VCaP (cell line): ENCODE measurements at regions not wholly inside any gene's neighbourhood (a gene's known extent, or its start where the extent isn't known, plus 50 kb on each side); places are given as distances from the start of the nearest gene placed in this dataset.
"Not testable (repeated sequence)": the region's sequence is repeated elsewhere in the genome, so short reads cannot be mapped to it uniquely, and the experiment has no call there.

Experiments used
- H3K27ac ChIP-seq: fragments of 450-650 bp; 2 replicates; pipeline ENCODE4 v1.5.1; 2017
- TF ChIP-seq, protein P1 (sequence below): fragments of 450-650 bp; conservative IDR thresholded peaks from 2 replicates; pipeline ENCODE4 v1.5.1; 2017; ENCODE audit warnings: mild to moderate bottlenecking, moderate library complexity

DNA sequence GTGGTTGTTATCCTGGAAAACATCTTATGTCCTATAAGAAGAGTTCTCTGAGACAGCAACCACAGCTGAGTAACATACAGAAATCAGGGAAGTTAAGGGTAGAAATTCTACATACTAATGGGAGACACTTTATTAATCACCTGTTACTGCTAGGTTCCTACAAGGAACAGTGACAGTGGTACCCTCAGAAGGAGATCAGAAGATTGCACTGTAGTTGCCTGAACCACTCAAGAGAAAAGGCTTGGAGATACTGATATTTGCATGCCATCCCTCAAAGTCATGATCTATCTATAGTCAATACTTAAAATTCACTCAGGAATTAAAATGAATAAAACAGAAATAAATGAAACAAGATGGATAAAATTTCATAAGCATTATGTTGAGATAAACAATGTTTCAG lies 136.0 kb downstream of the LMLN start:
- H3K27ac ChIP-seq = no peak overlapping the region
- TF ChIP-seq, protein P1, sequence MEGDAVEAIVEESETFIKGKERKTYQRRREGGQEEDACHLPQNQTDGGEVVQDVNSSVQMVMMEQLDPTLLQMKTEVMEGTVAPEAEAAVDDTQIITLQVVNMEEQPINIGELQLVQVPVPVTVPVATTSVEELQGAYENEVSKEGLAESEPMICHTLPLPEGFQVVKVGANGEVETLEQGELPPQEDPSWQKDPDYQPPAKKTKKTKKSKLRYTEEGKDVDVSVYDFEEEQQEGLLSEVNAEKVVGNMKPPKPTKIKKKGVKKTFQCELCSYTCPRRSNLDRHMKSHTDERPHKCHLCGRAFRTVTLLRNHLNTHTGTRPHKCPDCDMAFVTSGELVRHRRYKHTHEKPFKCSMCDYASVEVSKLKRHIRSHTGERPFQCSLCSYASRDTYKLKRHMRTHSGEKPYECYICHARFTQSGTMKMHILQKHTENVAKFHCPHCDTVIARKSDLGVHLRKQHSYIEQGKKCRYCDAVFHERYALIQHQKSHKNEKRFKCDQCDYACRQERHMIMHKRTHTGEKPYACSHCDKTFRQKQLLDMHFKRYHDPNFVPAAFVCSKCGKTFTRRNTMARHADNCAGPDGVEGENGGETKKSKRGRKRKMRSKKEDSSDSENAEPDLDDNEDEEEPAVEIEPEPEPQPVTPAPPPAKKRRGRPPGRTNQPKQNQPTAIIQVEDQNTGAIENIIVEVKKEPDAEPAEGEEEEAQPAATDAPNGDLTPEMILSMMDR = no peak

DNA sequence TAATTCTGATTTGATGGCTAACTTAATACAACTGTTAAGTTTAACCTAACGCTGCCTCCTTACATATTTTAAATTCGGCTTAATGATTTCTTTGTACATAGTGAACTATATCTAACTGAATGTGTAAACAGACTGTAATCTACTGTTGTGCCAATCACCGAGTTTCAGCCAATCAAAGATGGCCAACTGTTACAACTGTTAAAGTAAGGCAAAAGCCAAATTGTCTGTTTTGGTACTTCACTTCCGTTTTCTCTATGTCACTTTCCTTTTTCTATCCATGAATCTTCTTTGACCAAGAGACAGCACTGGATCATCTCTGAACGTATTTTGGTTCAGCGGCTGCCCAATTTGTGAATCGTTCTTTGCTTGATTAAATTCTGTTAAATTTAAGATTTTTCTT lies 137.0 kb downstream of the LMLN start:
- no peak overlapping the region for H3K27ac ChIP-seq
- TF ChIP-seq, protein P1 = no peak

DNA sequence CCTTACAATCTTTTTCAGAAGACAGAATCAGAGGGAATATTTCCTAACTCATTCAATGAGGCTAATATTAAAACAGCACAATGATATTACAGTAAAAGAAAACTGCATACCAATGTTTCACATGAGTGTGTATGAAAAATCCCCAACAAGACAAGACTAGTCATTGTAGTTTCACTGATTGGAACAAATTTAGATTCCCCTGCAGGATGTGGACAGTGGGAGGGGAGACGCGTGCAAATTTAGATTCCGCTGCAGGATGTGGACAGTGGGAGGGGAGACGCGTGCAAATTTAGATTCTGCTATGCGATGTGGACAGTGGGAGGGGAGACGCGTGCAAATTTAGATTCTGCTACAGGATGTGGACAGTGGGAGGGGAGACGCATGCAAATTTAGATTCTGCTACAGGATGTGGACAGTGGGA lies 138.7 kb downstream of the LMLN start:
- H3K27ac ChIP-seq = not testable (repeated sequence)

DNA sequence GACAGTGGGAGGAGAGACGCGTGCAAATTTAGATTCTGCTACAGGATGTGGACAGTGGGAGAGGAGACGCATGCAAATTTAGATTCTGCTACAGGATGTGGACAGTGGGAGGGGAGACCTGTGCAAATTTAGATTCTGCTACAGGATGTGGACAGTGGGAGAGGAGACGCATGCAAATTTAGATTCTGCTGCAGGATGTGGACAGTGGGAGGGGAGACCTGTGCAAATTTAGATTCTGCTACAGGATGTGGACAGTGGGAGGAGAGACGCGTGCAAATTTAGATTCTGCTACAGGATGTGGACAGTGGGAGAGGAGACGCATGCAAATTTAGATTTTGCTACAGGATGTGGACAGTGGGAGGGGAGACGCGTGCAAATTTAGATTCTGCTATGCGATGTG lies 143.1 kb downstream of the LMLN start:
- not testable (repeated sequence) for H3K27ac ChIP-seq

DNA sequence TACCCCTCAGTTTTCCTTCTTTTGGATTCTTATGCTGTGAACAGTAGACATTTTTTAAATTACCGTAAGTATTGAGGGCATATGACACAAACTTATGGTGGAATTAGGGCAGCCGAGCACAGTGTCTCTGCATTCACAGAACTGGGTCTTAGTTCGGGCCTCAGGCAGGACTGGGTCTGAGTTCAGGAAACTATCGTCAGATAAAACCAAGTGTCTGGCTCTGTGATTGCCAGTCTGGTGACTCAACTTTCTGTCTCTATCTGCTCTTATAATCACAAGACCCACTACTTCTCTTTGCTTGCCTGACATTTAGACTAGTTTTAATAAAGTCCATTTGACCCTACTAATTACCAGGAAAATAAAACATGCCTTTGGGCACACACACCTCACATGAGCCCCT lies 146.2 kb downstream of the LMLN start:
- TF ChIP-seq, protein P1 = no peak

DNA sequence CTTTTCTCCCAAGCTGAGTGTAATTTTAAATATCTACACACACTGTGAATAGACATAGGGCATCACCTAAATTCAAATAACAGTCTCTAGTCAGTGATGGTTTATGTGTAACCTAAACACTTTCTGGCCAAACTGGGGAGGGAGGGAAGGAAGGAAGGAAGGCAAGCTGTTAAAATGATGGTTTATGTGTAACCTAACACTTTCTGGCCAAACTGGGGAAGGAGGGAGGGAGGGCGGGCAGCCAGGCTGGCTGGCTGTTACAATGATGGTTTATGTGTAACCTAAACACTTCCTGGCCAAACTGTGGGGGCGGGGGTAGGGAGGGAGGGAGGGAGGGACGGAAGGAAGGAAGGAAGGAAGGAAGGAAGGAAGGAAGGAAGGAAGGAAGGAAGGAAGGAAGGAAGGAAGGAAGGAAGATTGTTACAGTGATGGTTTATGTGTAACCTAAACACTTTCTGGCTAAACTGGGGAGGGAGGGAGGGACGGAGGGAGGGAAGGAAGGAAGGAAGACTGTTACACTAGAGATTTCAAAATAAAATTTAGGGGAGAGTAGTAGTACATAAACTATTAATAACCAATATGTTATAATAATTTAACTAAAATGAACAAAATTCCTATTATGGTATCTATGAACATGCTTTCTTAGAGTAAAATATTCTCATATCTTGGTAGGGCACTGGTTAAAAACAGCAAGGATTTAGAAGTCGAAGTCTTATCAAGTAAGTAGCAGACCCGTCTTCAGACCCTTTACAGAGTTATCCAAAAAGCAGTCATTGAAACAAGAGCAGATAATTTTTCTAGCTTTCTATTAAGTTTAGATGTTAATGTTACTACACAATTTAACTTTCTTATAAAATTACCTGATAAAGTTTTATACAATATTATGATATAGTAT lies 148.1 kb downstream of the LMLN start:
- no peak overlapping the region for H3K27ac ChIP-seq
- TF ChIP-seq, protein P1 = no peak

More for the DNA sequence above, 146.2 kb downstream of the LMLN start:
- no peak overlapping the region for H3K27ac ChIP-seq

DNA sequence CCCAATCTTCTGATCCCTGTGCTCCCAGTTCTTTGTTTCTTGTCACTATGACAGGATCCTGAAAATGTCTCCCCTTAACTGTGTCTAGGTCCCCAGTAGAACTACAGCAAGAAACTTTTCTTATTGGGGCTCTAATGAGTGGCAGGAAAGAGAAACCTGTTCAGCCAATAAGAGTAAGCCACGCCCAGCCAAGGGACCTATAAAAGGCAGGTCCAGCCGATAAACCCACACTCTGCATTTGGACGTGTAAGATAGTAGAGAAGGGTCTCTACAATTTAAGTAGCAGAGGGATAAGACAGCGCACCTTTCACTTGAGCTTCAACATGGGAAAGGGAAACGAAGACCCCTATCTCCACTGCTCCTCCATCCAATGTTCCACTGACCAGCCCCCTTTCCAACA lies 149.9 kb downstream of the LMLN start:
- H3K27ac ChIP-seq = no peak overlapping the region
- TF ChIP-seq, protein P1 = no peak

DNA sequence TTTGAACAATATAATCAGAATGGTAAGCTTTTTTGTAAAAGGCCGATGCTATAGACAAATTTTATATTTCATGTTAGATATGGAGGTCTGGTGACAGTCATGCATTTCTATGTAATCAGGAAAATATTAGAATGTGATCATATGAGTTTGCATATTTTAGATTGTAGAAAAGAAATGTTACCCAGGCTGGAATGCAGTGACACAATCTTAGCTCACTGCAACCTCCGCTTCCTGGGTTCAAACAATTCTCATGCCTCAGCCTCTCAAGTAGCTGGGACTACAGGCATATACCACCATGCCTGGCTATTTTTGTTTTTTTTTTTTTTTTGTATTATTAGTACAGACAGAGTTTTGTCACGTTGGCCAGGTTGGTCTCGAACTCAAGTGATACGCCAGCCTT lies 152.0 kb downstream of the LMLN start:
- no peak overlapping the region for H3K27ac ChIP-seq
- TF ChIP-seq, protein P1 = no peak
